Glomerular visceral epithelial cell (primary cell): ENCODE measurements at regions not wholly inside any gene's neighbourhood (a gene's known extent, or its start where the extent isn't known, plus 50 kb on each side); places are given as distances from the start of the nearest gene placed in this dataset.
"Not testable (repeated sequence)": the region's sequence is repeated elsewhere in the genome, so short reads cannot be mapped to it uniquely, and the experiment has no call there.

Experiments used
- DNase-seq: peaks from one replicate; pipeline ENCODE4 v3.0.0-alpha.2; 2016; ENCODE audit errors: extremely low spot score

DNA sequence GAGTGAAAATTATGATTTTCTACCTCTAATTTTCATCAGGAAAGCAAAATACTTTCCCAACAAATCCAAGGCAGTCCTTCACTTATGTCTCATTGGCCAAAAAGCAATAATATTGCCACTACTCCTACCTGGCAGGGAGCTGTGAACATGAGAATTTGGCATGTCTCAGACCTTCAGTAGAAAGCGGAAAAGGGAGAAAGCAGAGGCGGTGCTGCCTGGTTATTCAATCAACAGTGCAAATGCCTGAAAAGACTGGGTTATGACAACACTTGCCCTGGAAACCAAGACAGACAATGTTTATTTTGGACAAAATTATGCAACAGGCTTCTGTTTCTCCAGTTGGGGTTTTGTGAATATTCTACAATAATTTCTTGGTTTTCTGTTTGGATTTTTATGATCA lies 194.4 kb downstream of the TAF11L14 start:
- no peak for DNase-seq

DNA sequence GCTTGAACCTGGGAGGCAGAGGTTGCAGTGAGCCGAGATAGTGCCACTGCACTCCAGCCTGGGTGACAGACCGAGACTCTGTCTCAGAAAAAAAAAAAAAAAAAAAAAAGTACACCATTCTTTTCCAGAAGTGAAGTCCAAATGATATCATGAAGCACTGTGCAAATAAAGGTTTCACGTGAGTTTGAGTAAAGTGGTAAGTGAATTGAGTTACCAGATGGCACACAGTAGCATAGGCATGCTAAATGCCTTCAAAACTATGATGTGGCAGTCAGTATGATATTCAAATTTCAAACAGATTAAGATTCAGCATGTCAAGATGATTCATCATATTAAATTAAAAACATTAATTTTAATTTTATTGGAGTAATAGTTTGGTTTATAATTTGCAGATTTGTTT lies 195.2 kb downstream of the TAF11L14 start:
- no peak for DNase-seq

DNA sequence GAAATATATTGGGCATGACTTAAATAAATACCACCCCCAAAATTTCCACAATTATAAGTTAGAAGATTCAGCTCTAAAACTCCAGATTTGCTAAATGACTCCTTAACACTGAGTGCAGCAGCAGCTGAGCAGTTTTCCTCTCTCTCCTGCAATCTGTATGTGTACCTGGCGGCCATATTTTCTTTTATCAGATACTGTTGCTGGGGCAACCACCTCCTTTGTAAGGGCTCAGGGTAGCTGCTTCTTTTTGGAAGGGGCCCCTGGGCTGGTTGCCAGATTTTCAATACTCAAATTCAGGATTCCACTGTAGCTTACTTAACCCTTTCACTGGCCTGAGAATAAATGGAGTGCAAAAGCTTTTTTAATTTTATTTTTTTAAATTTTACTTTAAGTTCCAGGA lies 197.0 kb downstream of the TAF11L14 start:
- DNase-seq: no peak

DNA sequence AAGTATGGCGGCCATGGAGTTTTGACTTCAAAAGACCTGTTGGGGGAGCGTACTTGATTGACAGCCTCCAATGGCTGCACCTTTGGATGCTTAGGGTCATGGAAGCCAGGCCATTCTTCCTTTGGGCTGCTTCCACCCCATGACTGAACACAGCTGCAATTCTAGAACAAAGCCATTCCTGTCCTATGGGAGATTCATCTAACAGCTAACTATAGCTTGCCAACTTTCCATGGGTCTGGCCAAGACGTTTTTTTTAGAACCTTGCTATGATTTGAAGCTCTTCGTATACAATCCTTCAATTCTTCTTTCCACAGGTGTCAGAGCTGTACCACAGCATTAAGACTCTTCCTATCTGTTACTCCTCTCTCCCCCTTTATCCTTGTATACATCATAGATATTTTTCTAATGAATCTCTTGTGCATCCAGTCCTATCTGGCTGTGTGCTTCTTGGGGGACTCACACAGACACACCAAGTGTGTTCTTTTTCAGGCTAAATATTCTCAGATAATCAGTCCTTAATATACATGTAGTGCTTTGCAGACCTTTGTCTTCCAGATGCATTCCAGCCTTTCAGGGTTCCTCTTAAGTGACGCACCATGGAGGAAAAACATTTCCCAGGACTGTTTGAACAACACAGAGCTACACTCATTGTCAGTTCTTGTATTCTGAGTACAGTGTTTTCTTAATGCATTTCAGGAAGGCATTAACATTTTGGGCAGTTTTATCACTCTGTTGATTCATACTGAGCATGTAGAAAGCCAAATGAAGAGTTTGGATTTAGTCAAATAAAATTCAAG lies 198.9 kb downstream of the TAF11L14 start:
- DNase-seq: no peak

DNA sequence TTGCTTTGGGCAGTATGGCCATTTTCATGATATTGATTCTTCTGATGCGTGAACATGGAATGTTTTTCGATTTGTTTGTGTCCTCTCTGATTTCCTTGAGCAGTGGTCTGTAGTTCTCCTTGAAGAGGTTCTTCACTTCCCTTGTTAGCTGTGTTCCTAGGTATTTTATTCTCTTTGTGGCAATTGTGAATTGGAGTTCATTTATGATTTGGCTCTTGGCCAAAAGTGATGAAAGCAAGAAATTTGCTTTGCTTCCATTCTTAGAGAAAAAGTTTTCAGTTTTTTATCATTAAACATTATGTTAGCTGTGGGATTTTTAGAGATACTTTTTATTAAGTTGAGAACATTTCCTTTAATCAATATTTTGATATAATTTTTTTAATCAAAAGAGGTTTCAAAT lies 203.5 kb downstream of the TAF11L14 start:
- no peak for DNase-seq

DNA sequence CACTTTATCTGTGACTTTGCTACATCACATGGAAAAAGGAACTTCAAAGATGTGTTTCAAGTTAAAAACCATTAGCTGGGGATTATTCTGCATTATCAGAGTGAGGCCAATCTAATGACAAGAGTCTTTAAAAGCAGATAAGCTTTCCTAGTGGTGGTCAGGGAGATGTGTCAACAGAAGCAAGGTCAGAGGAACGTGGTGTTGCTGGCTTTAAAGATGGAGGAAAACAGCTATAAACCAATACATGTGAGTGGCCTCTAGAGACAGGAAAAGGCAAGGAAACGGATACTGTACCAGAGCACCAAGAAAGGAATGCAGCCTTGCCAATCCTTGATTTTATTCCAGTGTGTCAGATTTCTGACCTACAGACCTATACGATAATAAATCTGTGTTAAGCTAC lies 204.2 kb downstream of the TAF11L14 start:
- DNase-seq: no peak

DNA sequence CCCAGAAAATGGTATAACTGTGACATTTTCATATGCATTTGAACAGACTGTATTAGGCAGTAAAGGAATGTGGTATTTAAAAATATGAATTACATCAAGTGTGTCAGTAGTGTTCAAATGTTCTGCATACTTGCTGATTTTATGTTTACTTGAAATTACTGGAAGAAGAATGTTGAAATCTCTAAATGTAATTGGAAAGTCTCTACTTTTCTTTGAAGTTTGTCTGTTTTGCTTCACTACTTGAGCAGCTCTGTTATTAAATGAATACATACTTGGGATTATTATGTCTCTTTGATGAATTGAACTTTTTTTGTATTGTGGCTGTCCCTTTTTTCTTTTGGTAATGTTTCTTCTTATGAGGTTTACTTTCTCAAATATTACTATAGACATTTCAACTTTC lies 205.6 kb downstream of the TAF11L14 start:
- DNase-seq: no peak

DNA sequence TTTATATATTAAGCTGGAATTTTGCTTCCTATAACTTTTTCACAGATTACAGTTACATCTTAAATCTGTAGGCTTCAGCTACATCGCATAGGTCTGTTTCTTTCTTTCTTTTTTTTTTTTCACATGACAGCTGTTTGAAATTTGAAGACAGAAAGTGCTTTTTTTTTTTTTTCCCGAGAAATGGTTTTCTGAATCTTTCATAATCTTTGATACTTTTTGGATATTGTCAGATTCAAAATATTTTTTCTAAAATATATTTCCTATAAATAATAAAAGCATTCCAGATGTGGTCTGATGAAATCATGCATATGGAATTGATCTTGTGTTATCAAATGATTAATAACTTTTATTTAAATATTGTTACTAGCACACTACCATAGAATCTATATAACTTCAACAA lies 212.2 kb downstream of the TAF11L14 start:
- DNase-seq: no peak

DNA sequence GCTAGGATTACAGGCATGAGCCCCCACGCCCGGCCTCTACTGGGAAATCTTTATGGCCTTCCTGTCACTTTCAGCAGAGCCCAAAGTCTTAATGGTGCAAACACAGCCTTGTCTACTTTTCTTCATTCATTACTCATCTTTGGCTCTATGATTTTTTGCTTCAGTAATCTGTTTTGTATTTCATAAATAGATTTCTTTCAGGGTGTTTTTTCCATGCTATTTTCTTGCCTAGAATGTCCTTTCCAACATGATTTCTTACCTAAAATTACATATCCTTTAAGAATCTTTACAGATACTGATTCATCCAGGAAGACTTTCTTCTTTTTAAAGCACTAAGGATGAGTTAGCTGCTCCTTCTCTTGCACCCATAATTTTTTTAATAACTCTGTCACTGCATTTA lies 213.0 kb downstream of the TAF11L14 start:
- DNase-seq: no peak

DNA sequence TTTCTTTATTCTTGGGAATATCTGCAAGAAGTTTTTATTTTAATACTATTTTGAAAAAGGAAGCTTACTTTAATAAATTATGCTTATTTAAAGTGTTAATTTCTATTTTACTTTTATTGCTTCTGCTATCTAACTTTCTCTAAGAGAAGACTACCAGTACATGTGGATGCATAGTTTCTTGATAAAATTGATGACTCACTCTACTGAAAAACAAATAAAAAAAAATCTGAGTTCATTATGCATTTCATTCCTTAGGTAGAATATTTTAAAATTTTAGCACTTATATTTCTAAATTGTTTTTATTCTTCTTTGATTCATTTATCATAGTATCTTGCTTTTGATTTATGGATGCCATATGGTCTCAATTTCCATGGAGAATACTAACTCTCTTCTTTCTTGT lies 217.9 kb downstream of the TAF11L14 start:
- no peak for DNase-seq

DNA sequence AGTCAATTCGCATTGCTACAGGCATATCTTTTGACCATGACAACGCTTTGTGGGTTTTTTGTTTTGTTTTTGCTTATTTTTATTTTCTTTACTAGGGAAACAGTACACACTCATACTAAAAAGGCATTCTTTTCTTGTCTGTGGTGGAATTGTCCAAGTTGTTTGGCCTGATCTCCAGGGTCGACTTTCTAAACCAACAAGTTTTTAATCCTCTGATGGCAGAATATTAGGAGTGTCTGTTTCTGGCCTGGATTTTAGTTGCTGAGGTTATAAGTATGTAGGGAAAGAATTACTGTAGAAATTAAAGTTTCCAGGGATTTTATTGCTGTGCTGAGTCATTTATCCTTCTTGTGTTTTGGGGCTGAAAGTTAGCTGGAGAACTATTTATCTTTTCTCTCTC lies 218.5 kb downstream of the TAF11L14 start:
- no peak for DNase-seq

DNA sequence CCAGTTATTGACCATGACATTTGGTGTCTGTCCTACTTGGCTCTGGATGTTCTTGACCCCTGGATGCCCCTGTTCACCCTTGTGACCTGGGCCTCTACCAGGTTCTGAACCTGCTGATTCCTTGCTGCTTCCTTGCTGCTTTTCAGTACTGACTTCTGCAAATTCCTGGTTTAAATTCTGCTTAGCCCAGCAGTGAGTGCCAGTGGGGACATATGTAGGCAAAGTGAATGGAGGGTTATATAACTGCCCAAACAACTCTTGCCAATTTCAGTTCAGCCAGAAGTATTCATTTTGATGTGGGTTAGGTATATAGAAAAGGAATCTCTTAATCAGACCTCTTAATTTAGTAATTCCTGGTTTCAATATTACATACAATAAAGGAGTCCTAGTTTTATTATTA lies 220.6 kb downstream of the TAF11L14 start:
- no peak for DNase-seq

DNA sequence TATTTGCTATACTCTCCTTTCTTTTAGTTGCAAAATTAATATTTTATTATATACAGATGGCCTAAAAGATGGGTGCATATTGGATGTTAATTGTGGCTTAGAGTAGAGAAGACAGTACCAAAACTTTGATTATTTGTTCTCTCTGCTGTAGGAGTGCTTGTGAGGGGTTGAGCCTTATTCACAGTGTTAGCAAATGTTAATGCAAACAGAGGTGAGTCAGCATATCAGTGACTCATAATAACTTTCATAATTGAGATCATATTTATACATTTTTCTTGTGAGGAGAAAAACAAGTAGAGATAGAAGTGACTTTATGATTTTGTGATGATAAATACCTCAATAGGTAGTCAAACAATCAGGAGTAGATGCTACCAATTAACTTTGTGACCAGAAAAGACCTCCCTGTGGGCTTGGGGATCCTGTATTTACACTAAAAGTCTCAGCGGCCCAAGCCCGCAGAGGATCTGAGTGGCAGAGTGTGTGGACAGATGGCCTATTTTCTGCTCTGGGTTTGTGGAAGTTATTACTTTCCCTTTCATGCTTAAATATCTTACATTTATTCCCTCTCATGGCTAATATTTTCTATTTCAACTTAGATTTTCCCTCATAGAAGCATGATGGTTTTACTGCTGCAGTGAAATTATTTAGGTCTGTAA lies 226.5 kb downstream of the TAF11L14 start:
- no peak for DNase-seq

DNA sequence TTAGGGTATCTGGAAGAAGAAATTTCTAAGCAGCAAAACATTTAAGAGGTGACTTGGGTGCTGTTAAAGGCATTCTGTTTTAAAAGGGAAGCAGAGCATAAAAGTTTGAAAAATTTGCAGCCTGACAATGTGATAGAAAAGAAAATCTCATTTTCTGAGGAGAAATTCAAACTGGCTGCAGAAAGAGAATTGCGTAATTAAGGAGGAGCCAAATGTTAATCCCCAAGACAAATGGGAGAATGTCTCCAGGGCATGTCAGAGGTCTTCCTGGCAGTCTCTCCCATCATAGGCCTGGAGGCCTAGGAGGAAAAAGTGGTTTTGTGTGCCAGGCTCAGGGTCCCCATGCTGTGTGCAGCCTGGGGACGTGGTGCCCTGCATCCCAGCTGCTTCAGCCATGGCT lies 230.6 kb downstream of the TAF11L14 start:
- DNase-seq: not testable (repeated sequence)

DNA sequence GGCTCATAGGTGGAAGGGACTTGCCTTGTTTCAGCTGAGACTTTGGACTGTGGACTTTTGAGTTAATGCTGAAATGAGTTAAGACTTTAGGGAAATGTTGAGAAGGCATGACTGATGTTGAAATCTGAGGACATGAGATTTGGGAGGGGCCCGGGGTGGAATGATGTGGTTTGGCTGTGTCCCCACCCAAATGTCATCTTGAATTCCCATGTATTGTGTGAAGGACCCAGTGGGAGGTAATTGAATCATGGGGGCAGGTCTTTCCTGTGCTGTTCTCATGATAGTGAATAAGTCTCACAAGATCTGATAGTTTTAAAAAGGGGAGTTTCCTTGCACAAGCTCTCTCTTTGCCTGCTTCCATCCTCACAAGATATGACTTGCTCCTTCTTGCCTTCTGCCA lies 231.7 kb downstream of the TAF11L14 start:
- DNase-seq: not testable (repeated sequence)

DNA sequence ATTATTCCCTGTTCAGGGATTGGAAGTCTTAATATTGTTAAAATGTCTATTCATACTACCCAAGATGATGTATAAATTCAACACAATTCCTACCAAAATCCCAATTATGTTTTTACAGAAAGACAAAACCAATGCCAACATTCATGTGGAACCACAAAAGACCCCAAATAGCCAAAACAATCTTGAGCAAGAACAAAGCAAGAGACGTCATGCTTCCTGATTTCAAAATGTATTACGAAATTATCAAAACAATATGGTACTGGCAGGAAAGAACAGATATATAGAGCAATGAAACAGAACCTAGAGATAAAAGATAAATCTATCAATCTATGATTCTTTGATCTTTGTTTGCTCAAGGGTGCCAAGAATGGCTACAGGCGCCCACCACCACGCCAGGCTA lies 237.9 kb downstream of the TAF11L14 start:
- no peak for DNase-seq

DNA sequence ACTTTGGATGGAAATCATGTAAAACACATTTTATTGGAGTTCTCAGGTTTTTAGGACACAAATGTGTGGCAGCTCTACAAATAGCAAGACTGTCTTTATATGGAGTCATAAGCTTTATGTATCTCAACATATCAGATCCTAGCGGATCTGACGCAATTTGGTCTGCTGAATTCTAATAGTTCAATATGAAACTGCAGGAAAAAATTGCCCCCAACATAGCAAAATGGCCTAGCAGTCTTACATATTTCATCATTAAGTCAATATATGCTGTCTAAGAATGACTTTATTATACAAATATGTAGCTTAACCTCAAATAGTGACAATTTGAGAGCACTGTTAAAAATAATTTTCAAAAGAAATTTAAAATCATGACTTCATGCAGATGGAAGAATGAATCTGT lies 244.3 kb downstream of the TAF11L14 start:
- no peak for DNase-seq

DNA sequence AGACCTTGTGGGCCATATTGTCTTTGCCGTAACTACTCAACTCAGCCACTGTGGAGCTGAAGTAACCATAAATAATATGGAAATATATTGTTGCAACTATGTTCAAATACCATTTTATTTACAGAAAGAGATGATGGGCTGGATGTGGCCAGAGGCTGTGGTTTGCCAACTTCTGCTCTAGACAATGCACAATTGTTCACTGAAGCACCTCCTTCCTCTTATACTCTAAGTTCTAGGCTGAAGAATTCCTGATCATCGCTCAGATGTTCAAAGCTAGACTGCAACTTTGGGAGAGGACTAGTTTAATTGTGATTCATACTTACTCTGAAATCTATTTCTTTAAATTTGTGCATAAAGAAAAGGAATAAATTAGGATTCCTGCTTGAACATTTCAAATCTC lies 245.0 kb downstream of the TAF11L14 start:
- DNase-seq: no peak

DNA sequence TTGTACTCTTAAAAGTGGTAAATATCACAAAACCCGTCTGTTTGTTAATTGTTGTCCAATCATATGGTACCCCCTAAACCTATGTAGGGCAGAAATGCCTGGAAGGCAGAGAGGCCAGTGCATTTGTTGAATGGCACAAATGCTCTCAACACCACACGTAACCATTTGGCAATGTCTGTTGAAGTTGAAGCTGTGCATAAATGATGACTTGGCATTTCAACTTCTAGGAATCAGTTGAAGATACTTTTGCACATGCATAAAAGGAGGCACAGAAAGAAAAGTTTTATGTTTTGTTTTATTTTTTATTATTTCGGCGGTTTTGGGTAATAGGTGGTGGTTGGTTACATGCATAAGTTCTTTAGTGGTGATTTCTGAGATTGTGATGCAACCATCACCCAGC lies 246.6 kb downstream of the TAF11L14 start:
- DNase-seq: no peak

DNA sequence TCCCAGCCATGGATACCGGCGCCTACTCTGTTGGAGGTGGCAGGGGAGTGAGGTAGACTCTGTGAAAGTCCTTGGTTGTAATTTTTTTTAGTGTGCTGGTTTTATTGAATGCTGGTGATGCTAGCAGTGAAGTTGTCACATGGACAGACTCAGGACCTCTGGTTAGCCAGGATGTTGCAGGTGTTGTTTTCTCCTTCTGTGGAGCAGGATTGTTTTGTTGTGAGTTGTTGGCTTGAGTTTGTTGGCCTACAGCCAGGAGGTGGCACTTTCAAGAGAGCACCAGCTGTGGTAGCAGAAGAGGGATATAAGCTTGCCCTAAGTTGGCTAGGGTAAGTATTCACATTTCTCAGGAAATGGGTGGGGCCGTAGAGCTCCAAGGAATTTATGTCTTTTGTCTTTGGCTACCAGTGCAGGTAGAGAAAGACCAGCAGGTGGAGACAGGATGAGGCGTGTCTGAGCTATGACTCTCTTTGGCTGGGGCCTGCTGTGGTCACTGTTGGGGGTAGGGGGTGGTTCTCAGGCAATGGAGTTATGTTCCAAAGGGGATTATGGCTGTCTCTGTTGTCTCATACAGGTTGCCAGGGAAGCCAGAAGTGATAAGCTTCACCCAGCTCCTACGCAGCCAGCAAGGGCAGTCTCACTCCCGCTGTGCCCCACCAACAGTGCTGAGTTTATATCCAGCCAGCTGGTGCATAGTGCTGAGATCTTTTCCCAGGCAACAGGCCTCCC lies 248.7 kb downstream of the TAF11L14 start:
- no peak for DNase-seq

DNA sequence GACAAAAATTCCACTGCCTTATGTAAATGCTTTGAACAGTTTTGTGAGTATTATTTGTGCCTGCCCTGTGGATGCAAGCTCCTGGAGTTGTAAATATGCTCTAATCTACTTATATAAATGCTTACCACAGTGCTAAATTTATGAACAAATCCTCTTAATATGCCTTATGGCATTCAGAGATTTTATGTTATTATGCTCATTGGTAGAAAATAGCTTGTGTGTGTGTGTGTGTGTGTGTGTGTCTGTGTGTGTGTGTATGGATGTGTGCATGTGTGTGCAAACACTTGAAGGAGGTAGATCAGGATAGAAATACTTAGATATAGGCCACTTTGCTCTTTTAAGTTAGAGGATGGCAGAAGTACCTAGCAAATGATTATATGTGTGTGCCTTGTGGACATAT lies 253.9 kb downstream of the TAF11L14 start:
- DNase-seq: no peak

DNA sequence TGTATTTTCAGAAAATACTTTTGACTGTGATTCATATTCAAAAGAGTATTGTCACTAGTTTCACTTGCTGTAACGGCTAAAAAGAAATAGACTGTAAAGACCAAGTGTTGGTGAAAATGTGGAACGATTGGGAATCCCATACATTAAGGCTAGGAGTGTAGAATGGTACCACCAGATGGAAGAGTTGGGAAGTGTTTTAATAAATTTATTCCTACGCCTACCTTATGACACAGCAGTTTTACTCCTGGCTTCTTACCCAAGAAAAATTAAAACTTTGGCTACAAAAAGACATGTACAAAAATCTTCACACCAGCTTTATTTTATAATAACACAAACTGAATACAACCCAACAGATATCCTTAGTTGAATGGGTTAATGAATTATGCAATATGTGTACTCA lies 256.2 kb downstream of the TAF11L14 start:
- DNase-seq: no peak

DNA sequence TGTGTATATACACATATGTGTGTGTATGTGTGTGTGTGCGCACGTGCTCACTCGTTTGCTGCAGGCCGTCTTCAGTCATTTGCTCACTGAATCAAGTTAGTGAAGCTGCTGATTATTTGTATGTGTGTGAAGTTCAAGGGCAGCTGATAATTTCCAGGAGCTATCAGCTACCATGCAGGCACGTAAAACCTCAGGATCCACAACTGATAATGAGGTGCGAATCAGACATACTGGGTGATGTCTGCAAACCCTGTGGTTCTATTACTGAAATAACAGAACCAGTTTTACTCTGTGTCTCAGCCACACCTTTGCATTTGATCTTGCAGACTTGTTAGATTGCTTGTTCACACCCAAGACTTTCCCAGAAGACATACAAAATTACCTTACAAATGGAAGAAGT lies 257.6 kb downstream of the TAF11L14 start:
- no peak for DNase-seq
